NCI-H2081 treated with DMSO at 0.1 percent for 48 hours (cell line): ENCODE measurements at regions not wholly inside any gene's neighbourhood (a gene's known extent, or its start where the extent isn't known, plus 50 kb on each side); places are given as distances from the start of the nearest gene placed in this dataset.
"Not testable (repeated sequence)": the region's sequence is repeated elsewhere in the genome, so short reads cannot be mapped to it uniquely, and the experiment has no call there.

Experiments used
- DNase-seq: peaks from one replicate; lab custom pipeline; 2025; lab: John Stamatoyannopoulos, UW

DNA sequence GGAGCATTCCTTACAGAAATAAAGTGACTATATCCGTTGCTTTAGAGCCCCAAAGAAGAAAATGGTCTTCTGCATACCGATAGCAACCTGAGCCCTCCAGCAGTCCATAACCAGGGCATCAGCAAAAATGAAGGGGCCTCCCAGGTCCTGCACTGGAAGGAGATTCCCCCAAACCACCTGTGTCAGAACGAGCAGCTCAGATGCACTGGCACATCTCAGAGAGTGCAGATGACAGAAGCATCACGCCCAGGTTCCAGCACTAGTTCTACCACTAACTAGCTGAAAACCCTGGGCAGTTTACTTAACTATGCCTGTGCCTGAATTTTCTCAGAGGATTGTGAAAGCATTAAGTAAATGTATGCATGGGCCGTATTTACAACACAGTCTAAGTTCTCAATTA lies 466.7 kb upstream of the MYT1L start:
- DNase-seq: no peak

DNA sequence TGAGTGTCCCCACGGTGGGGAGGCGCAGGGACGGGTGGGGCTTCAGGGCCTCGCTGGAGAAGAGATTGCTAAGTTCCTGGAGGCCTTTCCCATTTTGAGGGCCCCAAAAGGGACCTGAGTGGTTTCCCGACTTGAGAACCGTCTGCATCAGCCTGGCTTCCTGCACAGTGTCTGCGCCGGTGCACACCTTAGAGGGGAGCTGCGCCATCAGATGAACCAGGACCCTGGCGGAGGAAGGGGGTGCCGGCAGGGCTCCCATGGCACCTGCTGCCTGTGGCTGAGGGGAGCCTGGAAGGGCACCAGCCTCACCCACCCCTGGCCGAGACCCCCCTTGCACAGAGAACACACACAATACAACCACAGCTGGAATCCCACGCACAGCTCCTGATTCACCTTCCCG lies 465.1 kb upstream of the MYT1L start:
- no peak for DNase-seq

DNA sequence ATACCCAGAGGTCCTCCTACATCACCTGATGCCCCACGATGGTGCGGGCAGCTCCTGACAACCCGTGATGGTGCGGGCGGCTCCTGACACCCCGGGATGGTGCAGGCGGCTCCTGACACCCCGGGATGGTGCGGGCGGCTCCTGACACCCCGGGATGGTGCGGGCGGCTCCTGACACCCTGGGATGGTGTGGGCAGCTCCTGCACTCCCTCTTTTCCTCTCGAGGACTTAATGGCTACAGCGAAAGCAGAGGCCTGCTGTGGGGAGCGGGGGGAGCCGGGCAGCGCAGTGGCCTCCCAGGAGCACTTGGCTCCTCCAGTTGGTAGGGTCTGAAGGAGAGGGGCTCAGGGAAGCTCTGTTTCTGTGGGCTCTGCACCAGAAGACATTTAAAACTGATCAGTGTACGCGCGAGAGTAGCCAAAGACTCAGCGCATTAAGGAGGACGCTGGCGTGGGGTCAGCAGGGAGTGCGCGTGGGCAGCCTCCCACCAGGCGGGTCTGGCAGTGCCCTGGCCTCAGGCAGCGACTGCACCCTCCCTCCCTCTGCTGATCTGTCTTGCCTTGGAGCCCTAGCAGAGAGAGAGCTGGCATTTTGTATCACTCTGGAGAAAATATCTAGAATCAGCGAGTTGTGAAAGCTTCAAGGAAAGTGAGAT lies 464.5 kb upstream of the MYT1L start:
- DNase-seq: no peak

DNA sequence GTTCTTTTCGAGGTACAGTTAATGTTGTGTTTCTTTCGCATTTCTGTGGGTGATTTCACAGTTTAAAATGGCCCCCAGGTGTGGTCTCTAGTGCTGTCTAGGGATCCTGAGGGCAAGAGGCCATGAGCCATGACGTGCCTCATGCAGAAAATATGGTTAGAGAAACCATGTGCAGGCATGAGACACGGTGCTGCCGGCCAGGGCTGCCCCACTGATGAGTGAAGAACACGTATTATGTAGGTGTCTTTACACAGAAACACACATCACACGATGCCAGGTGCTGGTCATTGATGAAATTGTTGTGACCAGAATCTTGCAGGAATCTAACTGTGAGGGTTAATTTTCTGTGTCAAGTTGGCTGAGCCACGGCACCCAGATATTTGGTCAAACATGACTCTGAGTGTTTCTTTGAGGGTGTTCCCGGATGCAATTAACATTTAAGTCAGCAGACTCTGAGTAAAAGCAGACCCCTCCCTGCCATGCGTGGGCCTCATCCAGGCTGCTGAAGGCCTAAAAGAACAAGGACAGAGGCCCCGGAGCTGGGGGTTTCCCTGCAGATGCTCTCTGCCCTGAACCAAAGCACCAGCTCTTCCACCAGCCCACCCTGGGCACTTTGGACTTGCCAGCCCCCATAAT lies 463.0 kb upstream of the MYT1L start:
- no peak for DNase-seq

DNA sequence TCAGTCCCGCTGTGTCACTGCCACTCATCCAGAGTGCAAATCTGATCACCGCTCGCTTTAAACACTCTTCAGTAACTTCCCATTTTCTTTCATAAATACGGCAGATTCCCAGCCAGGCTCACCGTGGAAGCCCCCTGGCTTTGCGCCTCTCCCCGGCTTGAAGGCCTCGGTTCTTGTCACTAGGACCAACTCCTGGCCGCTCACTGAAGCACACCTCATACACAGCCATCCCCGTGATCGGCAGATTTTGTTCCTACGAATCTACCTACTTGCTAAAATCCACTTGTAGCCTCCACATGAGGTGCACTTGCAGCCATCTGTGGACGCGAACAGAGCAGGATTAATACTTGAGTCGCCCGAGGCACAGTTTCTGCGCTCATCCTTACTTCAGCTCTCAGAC lies 462.4 kb upstream of the MYT1L start:
- no peak for DNase-seq

DNA sequence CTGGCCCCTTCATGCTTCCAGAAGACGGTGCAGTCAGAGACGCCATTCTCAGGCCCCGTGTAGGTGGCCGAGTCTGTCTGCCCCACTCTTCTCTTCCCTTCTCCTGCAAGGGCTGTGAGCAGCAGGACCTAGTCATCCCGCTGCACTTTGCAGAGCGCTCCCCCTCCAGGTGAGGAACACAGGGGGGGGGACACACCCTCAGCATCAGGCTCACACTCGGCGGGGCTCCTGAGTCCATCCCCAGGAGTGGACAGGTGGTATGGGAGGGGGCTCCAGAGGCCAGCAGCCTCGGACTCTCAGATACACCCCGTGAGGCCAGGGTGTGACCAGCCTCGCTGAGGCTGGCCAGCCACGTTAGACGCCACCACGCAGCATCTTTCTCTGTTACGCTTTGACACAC lies 460.5 kb upstream of the MYT1L start:
- no peak for DNase-seq

DNA sequence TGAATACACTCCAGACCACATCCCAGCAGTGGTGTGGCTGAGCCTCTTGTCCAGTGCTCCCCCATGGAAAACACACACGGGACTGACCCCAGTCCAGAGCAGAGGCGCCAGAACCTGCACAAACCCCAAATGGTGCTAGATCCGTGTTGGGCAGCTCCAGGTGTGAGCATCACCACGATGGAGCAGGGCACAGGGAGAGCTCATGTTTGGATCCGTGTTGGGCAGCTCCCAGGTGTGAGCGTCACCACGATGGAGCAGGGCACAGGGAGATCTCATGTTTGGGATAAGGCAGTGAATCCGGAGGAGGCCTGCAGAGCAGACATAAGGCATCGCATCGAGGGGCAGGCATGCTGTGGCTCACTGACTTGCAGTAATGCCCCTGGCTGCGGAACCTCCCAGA lies 460.0 kb upstream of the MYT1L start:
- DNase-seq: no peak

DNA sequence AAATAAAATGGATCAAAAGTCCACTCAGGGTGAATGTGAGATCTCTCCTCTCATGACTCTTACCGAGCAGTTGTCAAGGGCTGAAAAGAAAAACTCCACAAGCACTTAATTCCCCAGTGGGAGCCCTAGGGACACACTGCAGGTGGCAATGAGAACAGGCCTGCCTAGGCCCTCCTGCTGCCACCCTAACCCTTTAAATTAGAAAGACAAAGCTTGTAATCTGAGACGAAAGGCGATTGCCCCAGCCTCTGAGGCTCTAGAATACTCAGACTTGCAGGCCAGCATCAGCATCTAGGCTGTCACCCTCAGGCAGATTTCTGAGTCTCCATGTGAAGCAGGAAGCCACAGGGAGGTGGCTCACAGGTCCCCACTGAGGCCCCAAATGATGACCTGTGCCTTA lies 457.0 kb upstream of the MYT1L start:
- no peak for DNase-seq

DNA sequence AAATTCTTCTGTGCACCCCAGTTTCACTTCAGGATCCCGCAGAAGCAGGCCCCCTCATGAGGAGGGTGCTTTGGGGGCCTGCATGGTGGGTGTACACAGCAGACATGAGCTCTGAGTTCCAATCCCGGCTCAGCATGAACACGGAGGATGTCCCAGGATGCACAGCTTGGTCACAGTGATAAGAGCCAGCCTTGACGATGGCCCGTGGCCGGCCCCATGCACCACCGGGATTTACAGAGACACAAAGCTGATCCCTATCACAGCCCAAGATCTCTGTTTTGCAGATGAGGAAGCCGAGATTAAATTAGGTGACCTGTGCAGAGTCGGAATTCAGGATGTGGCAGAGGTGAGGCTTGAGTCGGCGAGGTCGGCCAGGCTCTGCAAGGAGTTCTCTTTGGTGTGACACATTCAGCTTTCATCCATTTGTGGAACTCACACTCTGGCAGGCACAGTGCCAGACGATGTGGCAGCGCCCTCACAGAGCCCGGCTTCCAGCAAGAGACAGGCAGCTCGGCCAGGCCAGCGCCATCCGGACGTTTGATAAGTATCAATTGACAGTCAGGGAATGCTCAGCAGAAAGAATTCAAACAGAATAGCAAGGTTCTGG lies 456.3 kb upstream of the MYT1L start:
- DNase-seq: no peak

DNA sequence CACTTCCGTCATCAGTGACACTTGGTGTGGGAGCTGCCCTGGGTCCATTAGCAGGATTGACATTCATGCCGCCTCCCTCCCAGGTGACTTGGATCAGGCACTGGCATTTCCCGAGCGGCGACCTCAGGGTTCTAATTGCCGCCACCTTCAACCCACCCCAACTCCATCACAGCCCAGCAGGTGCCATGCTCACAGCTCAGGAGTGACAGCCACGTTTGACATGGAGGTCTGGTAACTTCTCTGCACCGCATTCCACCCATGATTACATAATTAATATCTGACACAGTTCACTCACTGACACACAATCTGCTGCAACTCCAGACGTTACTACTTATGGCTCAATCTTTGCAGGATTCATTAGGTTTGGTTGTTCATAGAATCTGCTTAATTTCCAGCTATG lies 450.9 kb upstream of the MYT1L start:
- no peak for DNase-seq

DNA sequence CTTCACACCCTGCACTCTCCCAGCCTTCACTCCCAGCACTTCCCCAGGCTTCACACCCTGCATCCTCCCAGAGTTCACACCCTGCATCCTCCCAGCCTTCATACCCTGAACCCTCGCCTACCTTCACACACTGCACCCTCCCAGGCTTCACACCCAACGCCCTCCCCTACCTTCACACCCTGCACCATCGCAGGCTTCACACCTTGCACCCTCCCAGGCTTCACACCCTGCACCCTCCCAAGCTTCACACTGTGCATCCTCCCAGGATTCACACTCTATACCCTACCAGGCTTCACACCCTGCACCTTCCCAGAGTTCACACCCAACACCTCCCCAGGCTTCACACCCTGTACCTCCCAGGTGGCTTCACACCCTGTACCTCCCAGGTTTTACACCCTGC lies 448.7 kb upstream of the MYT1L start:
- DNase-seq: no peak

DNA sequence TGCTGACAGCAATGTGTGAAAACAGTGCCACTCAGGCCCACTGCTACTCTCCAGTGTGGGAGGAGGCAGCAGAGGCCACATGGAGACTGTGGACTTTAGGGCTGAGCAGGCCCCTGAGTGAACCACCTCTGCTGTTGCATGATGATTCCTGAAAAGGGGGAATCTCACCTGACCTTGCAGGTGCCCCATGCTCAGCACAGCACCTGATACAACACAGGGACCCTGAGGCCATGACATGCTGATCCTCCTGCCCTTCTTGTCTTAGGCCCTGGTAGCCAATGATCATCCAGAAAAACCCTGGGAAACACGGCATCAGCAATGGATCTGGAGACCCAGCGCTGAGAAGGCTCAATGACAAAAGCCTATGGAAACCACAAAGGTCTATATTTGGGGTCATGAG lies 446.8 kb upstream of the MYT1L start:
- no peak for DNase-seq

DNA sequence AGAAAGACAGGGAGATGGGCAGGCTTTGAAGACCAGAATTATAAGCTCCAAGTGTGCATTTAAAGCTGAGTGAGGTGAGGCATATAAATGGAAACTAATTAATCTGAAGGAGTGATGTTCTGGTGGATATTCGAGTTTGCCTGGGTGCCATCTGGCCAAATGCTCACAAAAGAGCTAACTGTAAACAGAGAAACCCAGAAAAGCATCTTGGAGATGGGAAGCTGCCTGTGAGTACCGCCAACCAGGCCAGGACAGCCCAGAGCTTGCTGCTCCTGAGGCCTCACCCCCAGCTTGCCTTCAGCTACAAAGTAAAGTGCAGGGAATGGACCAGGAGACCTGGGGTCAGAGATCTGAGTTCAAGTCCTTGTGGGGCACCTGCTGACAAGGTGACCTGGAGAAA lies 446.1 kb upstream of the MYT1L start:
- no peak for DNase-seq

DNA sequence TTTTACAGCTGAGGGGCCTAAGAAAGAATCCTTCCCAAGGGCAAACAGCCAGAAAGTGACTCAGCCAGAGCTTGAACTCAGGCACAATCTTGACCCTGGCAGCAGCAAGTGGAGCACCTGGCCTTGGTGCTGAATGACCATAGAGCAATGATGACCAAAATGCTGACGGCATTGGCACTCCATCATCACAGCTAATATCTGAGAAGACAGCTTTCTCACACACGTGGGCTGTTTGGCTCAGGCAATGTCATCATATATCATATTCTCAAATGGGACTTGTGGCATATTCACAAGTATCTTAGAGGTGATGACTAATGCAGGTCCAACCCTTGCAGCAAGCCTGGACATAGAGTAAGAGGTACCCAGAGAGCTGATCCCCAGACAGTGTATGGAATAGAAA lies 443.9 kb upstream of the MYT1L start:
- no peak for DNase-seq

DNA sequence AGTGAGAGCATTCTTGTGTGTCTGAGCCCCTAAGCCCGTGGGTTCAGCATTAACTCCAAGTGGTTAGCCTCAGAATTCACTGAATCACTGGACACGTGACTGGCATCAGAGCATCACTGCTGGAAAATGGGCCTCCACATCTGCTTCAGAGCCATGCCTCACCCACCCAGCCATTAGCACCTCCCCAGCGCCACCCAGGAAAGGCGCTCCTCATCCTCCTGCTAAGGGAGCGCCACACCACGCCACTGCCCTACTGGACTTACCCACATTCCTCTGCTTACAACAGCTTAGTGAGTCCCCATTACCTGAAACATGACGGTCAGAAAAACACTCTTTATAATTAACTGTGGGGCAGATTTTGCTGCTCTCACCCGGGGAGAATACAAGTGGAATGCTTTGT lies 442.6 kb upstream of the MYT1L start:
- no peak for DNase-seq

DNA sequence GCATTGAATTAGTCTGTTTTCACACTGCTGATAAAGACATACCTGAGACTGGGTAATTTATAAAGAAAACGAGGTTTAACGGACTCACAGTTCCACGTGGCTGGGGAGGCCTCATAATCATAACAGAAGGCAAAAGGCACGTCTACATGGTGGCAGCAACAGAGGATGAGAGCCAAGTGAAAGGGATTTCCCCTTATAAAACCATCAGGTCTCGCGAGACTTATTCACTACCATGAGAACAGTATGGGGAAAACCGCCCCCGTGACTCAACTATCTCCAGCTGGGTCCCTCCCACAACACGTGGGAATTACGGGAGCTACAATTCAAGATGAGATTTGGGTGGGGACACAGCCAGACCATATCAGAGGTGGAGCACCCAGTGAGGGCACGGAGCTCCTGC lies 442.0 kb upstream of the MYT1L start:
- not testable (repeated sequence) for DNase-seq

DNA sequence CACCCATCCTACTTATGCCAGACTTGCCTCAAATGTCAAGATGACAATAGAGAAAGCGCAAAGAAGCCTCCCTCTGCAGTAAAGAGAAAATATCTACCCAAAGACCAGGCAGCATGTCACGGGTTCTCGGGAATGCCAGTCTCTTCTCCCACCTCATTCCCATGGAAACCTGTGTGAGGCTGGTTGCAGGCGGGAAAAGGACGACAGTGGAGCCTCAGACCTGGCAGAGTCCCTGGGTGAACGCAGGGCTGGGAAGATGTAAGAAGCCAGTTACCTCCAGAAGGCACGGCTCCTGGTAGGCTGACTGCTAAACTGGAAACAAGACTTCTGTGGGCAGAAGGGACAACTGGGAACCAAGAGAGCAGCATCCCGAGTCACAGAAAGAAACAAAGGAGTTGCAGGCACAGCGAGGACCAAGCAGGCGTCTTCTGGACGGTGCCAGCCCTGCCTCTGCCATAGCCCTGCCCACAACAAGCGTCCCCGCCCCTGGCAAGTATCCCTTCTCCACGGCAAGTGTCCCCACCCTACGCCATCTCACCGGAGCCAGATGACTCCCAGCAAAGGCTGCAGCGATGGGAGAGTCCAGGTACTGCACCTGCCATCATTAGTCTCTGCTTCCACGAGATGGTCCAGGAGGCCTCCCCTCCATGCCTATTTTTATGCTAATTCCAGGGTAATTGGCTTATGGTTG lies 440.8 kb upstream of the MYT1L start:
- no peak for DNase-seq

DNA sequence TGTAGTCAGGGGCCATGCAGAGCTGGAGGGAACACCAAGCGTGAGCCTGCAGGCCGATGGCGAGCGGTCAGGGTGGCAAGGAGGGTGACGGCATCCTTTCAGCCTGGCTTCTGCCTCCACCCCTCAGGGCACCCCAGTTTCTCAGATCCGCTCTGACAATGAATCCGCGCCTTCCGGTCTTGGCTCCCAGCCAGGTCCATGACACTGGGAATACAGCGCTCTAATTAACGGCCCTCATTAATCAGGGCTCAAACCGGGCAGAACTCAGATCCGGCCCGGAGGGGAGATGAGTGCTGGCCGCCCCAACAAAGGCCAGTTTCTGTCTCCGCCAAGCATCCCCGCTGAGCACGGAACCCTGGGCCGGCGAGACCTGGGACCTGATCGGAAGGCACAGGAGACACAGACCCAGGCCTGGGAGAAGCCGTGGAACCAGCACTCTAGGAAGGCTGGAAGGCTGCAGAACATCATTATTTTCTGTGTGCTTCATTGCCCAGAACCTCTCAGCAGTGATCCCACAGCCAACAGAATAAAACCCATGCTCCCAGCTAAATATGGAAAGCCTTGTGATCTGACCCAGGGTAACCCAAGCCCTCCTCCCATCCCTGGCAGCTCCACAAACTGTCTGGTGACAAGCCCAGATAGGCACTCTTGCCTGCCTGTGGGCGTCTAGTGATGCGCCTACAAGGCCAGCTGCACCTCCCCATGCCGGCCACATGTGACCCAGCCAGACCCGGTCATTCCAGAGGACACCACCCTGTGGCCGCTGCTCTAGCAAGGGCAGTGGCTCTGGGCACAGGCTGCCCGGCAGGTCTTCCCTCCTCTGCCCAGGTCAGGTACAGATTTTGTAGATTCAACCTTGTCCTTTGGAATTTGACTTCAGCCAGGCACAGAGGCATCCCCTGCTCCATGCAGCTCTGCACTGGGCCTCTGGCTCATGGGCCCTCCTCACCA lies 438.7 kb upstream of the MYT1L start:
- DNase-seq: no peak

DNA sequence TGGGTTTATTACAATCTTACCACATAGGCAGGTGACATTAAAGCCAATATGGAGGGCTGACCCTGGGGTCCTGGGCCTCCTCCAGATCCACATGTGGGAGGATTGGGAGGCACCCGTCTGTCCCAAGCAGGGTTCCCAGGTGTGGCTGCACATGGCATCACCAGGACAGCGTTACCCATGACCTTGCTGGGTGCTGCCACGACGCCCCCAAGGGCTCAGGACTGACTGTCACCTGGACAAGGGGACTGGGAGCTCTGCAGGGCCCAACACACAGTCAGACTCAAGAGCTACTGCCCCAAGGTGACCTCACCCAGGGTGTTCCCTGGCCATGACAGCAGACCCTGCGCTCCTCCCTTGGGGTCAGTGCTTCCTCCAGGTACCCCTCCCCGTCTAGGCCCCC lies 437.4 kb upstream of the MYT1L start:
- no peak for DNase-seq

DNA sequence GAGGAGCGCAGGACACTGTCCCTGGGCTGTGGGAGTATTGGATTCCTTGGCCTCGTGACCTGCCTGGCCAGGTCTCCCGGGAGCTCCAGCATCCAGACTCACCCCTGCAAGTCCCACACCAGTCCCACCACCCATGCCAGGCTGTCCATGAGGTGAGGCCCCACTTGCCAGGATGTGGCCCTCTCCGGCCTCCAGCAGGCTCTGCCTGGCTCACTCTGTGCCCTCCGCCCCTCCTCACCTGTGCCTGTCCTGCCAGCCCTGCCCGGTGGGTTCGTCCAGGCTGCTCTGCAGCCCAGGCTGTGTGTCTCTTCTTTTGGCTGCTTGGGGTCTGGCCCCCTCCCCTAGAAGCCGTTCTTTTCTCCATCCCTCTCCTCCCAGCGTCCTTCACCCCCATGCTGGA lies 436.8 kb upstream of the MYT1L start:
- no peak for DNase-seq

DNA sequence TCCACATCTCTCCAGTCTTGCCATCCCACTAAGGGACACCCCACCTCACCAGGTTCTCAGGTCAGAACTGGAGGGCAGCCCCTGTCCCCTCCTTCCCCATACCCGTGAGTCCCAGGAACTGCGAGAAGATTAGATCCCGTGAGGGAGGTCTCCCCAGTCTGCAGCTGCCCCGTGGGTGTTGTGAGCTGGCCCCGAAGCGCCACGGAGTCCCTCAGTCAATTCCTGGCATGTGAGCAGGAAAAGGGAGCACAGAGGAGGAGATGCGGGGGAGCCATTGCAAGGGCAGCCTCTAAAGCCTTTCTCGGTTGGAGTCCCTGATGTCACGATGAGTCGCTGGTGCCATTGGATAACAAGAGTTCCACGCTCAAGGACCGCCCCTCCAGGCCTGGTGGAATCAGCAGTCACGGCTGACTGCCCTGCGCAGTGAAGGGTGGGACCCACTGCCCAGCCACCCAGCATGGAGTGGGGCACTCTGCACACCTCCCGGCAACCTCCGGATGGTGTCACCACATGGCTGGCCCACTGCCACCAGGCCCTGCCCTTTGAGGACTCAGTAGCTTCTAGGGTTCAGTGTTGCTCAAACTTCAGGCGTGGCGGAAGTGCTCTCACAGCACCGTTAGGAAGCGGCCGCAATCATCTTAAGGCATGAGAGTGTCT lies 434.9 kb upstream of the MYT1L start:
- no peak for DNase-seq
